Endothelial cell of umbilical vein (primary cell): ENCODE measurements at regions not wholly inside any gene's neighbourhood (a gene's known extent, or its start where the extent isn't known, plus 50 kb on each side); places are given as distances from the start of the nearest gene placed in this dataset.

Experiments
- BruUV-seq: library from RNA; stranded (reverse); fragments of 400-500 nt; replicated peaks from 2 replicates; lab custom pipeline; 2021; lab: Mats Ljungman, UMichigan
- CTCF ChIA-PET: fragments of 300-600, 350-600 bp; sonication (Branson Sonifier 250); formaldehyde crosslinking; loops from one replicate; lab custom pipeline; 2021; ENCODE audit warnings: antibody characterized with exemption, inconsistent platforms; lab: Charles Lee
- POLR2A ChIA-PET: fragments of 300-600, 350-600 bp; sonication (Branson Sonifier 250); formaldehyde crosslinking; loops from one replicate; lab custom pipeline; 2021; ENCODE audit warnings: antibody characterized with exemption, inconsistent platforms; lab: Charles Lee
- DNase-seq: peaks from one replicate; pipeline ENCODE4 v3.0.0-alpha.2; 2011; ENCODE audit warnings: low read depth, low spot score
- FAIRE-seq: peaks from 2 replicates; lab custom pipeline; 2011; peaks lifted over from hg19 to GRCh38; lab: Jason Lieb, UNC
- H2AFZ ChIP-seq: 2 replicates; pipeline ENCODE4 v1.6.0; 2012; ENCODE audit warnings: low read depth, low read length, control low read depth, inconsistent platforms
- H3K27ac ChIP-seq: 2 replicates; pipeline ENCODE4 v1.5.1; 2011; ENCODE audit warnings: low read depth, mild to moderate bottlenecking, control low read depth, low read length, moderate library complexity; ENCODE audit not compliant: insufficient read depth
- H3K27me3 ChIP-seq, 2 experiments: 2 replicates each; pipeline versions ENCODE4 v1.6.0 to v1.6.1; 2011; ENCODE audit warnings: low read length in 2 of 2, mixed read lengths in 1 of 2; ENCODE audit not compliant: control insufficient read depth in 2 of 2, insufficient read depth in 2 of 2
- H3K36me3 ChIP-seq, 2 experiments: 2 replicates in 1 of 2; 3 replicates in 1 of 2; pipeline ENCODE4 v1.5.1; 2011; ENCODE audit warnings: low read length in 2 of 2, mild to moderate bottlenecking in 1 of 2, moderate library complexity in 1 of 2; ENCODE audit not compliant: control insufficient read depth in 2 of 2, insufficient read depth in 2 of 2; ENCODE audit errors: extremely low read depth in 1 of 2
- H3K4me1 ChIP-seq: 3 replicates; pipeline ENCODE4 v1.5.1; 2011; ENCODE audit warnings: mild to moderate bottlenecking, low read length; ENCODE audit not compliant: control insufficient read depth, insufficient read depth; ENCODE audit errors: extremely low read depth
- H3K4me2 ChIP-seq: 2 replicates; pipeline ENCODE4 v1.6.1; 2011; ENCODE audit warnings: low read length, control low read depth, mixed read lengths; ENCODE audit not compliant: insufficient read depth
- H3K4me3 ChIP-seq, 3 experiments: fragments of 200-600 bp in 1 of 3; sonication (generic), shearing (Covaris generic) in 1 of 3; replicated peaks in 1 of 3; 2 replicates each; pipeline ENCODE4 v1.5.1; 2011 to 2016; ENCODE audit warnings: control low read depth in 3 of 3, low read length in 3 of 3, mild to moderate bottlenecking in 2 of 3, inconsistent platforms in 1 of 3, low read depth in 1 of 3, moderate library complexity in 1 of 3; ENCODE audit not compliant: insufficient read depth in 1 of 3
- H3K79me2 ChIP-seq: 2 replicates; pipeline ENCODE4 v1.6.0; 2012; ENCODE audit warnings: low read length, inconsistent platforms; ENCODE audit not compliant: control insufficient read depth, insufficient read depth
- H3K9ac ChIP-seq: replicated peaks from 2 replicates; pipeline ENCODE3; 2011; ENCODE audit warnings: low read length, control low read depth; ENCODE audit not compliant: insufficient read depth; ENCODE audit errors: extremely low read depth
- H3K9me1 ChIP-seq: replicated peaks from 3 replicates; pipeline ENCODE4 v1.6.0; 2011; ENCODE audit warnings: mild to moderate bottlenecking, low read length; ENCODE audit not compliant: control insufficient read depth, insufficient read depth; ENCODE audit errors: extremely low read depth
- H3K9me3 ChIP-seq: replicated peaks from 2 replicates; pipeline ENCODE4 v1.5.1; 2012; ENCODE audit warnings: low read length, inconsistent platforms; ENCODE audit not compliant: control insufficient read depth, insufficient read depth
- H4K20me1 ChIP-seq: replicated peaks from 2 replicates; pipeline ENCODE3; 2011; ENCODE audit warnings: mild to moderate bottlenecking, low read length; ENCODE audit not compliant: control insufficient read depth, insufficient read depth; ENCODE audit errors: extremely low read depth
- EZH2 ChIP-seq: IDR thresholded peaks from 2 replicates; pipeline ENCODE4 v1.6.1; 2012; ENCODE audit warnings: borderline replicate concordance, low read depth, mild to moderate bottlenecking, moderate library complexity, low read length, inconsistent platforms; ENCODE audit not compliant: severe bottlenecking
- FOS ChIP-seq: IDR thresholded peaks from 2 replicates; pipeline ENCODE4 v1.6.1; 2011; ENCODE audit warnings: mild to moderate bottlenecking, low read length, moderate library complexity, borderline replicate concordance; ENCODE audit not compliant: insufficient read depth
- GATA2 ChIP-seq: IDR thresholded peaks from 2 replicates; pipeline ENCODE4 v1.7.0; 2011; ENCODE audit warnings: low read depth, mild to moderate bottlenecking, moderate library complexity, mixed read lengths, low read length; ENCODE audit not compliant: insufficient read length, insufficient read depth
- JUN ChIP-seq: IDR thresholded peaks from 2 replicates; pipeline ENCODE4 v1.6.1; 2011; ENCODE audit warnings: borderline replicate concordance, low read depth; ENCODE audit not compliant: insufficient read length, insufficient read depth
- MYC ChIP-seq: IDR thresholded peaks from one replicate; pipeline ENCODE4 v1.6.1; 2011; ENCODE audit warnings: mild to moderate bottlenecking, low read depth, low read length
- POLR2A ChIP-seq: IDR thresholded peaks from 2 replicates; pipeline ENCODE4 v1.6.1; 2012; ENCODE audit warnings: low read depth, mild to moderate bottlenecking, control low read depth, low read length
- POLR2AphosphoS5 ChIP-seq: IDR thresholded peaks from 2 replicates; pipeline ENCODE4 v1.6.1; 2012; ENCODE audit warnings: low read depth, mild to moderate bottlenecking, control low read depth, low read length, moderate library complexity; ENCODE audit not compliant: insufficient read depth
- dilution Hi-C: fragments of 300-500 bp; cut with MboI; formaldehyde crosslinking; loops from one replicate; pipeline ENCODE4 v1.15.0; 2019; ENCODE audit warnings: low sequenced_read_pairs; ENCODE audit not compliant: extremely low pct_ligation_motif_present
- intact Hi-C: fragments of 100-400 bp; cut with micrococcal nuclease; formaldehyde crosslinking; loops from one replicate; pipeline ENCODE4 v1.10.0; 2022
- TF ChIP-seq, protein P1 (sequence below), 2 donors: IDR thresholded peaks; 1 replicate in 1 of 2; 2 replicates in 1 of 2; pipeline ENCODE4 v1.5.1; 2011; ENCODE audit warnings: low read length in 2 of 2, mild to moderate bottlenecking in 2 of 2, moderate library complexity in 2 of 2, control low read depth in 1 of 2, inconsistent platforms in 1 of 2, low read depth in 1 of 2; ENCODE audit not compliant: insufficient read depth in 1 of 2; ENCODE audit errors: extremely low read depth in 1 of 2
- TF ChIP-seq, protein P2 (sequence below): IDR thresholded peaks from 2 replicates; pipeline ENCODE4 v1.6.1; 2011; ENCODE audit not compliant: insufficient read depth, insufficient read length

DNA sequence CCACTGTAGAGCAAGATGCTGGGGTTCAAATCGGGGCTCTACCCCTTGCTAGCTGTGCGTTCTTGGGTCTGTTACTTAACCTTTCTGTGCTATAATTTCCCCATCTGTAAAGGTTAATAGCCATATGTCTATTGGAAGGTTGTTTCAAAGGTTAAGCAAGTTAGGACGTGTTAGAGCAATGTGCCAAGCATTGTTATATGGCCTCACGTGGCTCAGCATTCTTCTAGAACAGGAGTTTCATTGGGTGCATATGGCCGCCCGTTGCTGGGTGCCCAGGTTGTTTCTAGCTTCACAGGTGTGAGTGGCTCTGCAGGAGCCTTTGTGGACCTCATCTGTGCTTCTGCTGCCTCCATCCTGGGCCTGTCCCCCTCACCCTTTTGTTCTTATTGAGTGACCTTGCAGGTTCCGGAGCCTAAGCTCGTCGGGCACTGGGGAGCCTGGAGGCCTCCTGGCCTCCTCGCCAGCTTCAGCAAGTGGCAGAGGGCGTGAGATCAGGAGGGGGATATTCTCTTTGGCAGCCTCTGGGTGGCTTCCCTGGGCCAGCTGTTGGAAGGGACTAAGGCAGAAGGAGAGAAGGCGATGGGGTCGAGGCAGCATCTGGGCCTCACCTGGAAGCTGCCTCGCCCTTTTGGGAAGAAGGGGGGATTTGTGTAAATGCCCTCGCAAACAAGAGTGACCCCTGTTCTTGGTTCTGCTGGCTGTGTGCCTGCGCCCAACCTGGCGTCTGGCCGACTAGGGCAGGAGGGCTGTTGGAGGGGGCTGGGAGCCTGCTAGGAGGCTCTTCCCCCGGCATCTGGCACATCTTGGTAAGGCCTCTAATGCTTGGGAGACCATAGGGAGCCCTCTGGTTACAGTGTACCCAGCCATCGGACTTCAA is 80.2 kb upstream of the CIBAR2 start:
- Histone ChIP-seq H3K9me3 (no peaks in the 10 kb centered on the region), H3K36me3 (no peaks in the 10 kb centered on the region), H3K27ac (no peak overlapping the region), H3K4me1 (no peaks in the 10 kb centered on the region), H4K20me1 (no peaks in the 10 kb centered on the region), H3K27me3 (no peaks in the 10 kb centered on the region), H3K4me3 (no peak overlapping the region), H3K4me2 (no peak overlapping the region), H3K79me2 (no peaks in the 10 kb centered on the region), H2AFZ (no peak overlapping the region), H3K9me1 (no peaks in the 10 kb centered on the region), H3K9ac (no peak overlapping the region)
- BruUV-seq, result no TSS peak
- ChIA-PET POLR2A (no interaction called here), CTCF (no interaction called here)
- dilution Hi-C loops (no loop called here), intact Hi-C loops (no loop called here)
- TF ChIP-seq POLR2AphosphoS5, result no peak
- TF ChIP-seq MYC, result no peak
- TF ChIP-seq POLR2A, result no peak
- TF ChIP-seq, protein P1, sequence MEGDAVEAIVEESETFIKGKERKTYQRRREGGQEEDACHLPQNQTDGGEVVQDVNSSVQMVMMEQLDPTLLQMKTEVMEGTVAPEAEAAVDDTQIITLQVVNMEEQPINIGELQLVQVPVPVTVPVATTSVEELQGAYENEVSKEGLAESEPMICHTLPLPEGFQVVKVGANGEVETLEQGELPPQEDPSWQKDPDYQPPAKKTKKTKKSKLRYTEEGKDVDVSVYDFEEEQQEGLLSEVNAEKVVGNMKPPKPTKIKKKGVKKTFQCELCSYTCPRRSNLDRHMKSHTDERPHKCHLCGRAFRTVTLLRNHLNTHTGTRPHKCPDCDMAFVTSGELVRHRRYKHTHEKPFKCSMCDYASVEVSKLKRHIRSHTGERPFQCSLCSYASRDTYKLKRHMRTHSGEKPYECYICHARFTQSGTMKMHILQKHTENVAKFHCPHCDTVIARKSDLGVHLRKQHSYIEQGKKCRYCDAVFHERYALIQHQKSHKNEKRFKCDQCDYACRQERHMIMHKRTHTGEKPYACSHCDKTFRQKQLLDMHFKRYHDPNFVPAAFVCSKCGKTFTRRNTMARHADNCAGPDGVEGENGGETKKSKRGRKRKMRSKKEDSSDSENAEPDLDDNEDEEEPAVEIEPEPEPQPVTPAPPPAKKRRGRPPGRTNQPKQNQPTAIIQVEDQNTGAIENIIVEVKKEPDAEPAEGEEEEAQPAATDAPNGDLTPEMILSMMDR (IDR thresholded peaks at IDR 0.05; ENCODE audit: extremely low read depth in 1 of 2, insufficient read depth in 1 of 2, low read depth in 1 of 2, low read length in 2 of 2), result no peak
- no peak for TF ChIP-seq JUN
- TF ChIP-seq GATA2, result no peak
- no peak for TF ChIP-seq EZH2
- TF ChIP-seq FOS, result no peak
- TF ChIP-seq, protein P2, sequence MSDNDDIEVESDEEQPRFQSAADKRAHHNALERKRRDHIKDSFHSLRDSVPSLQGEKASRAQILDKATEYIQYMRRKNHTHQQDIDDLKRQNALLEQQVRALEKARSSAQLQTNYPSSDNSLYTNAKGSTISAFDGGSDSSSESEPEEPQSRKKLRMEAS, result no peak
- FAIRE-seq (no peak), DNase-seq (no peak)
